H9 (cell line): ENCODE measurements at regions not wholly inside any gene's neighbourhood (a gene's known extent, or its start where the extent isn't known, plus 50 kb on each side); places are given as distances from the start of the nearest gene placed in this dataset.

Source experiments
- DNase-seq: peaks from one replicate; pipeline ENCODE4 v3.0.0-alpha.2; 2017
- H2AFZ ChIP-seq: one replicate; pipeline ENCODE4 v1.6.1; 2013; ENCODE audit warnings: mild to moderate bottlenecking, low read length, control low read depth, moderate library complexity
- H2AK5ac ChIP-seq: 2 replicates; pipeline ENCODE4 v1.6.1; 2013; ENCODE audit warnings: low read length, control low read depth, mixed read lengths; ENCODE audit not compliant: insufficient read length
- H2BK120ac ChIP-seq: one replicate; pipeline ENCODE4 v1.6.1; 2013; ENCODE audit warnings: low read depth, mild to moderate bottlenecking, low read length, control low read depth, inconsistent platforms; ENCODE audit not compliant: poor library complexity, severe bottlenecking
- H2BK12ac ChIP-seq: 2 replicates; pipeline ENCODE4 v1.6.1; 2013; ENCODE audit warnings: low read length, control low read depth, mixed read lengths, low read depth; ENCODE audit not compliant: insufficient read length
- H2BK15ac ChIP-seq: 2 replicates; pipeline ENCODE4 v1.6.1; 2013; ENCODE audit warnings: low read depth, low read length, control low read depth
- H2BK20ac ChIP-seq: one replicate; pipeline ENCODE4 v1.6.1; 2013; ENCODE audit warnings: low read depth, mild to moderate bottlenecking, low read length, control low read depth, inconsistent platforms; ENCODE audit not compliant: poor library complexity, severe bottlenecking
- H2BK5ac ChIP-seq: 2 replicates; pipeline ENCODE4 v1.6.1; 2013; ENCODE audit warnings: low read length, control low read depth, mixed read lengths; ENCODE audit not compliant: insufficient read length
- H3K14ac ChIP-seq: 2 replicates; pipeline ENCODE4 v1.6.1; 2013; ENCODE audit warnings: low read length, control low read depth; ENCODE audit not compliant: insufficient read depth
- H3K18ac ChIP-seq: 2 replicates; pipeline ENCODE4 v1.6.1; 2013; ENCODE audit warnings: low read depth, mild to moderate bottlenecking, mixed read lengths, low read length, control low read depth; ENCODE audit not compliant: insufficient read length
- H3K23ac ChIP-seq: 2 replicates; pipeline ENCODE4 v1.6.1; 2013; ENCODE audit warnings: low read length, control low read depth, mixed read lengths, low read depth; ENCODE audit not compliant: insufficient read length
- H3K23me2 ChIP-seq: 2 replicates; pipeline ENCODE4 v1.6.1; 2013; ENCODE audit warnings: low read depth, mild to moderate bottlenecking, mixed read lengths, low read length, control low read depth; ENCODE audit not compliant: insufficient read length, poor library complexity, severe bottlenecking
- H3K27ac ChIP-seq: 2 replicates; pipeline ENCODE4 v1.5.1; 2013; ENCODE audit warnings: low read length, control low read depth, mixed read lengths, low read depth; ENCODE audit not compliant: insufficient read length
- H3K27me3 ChIP-seq: 2 replicates; pipeline ENCODE4 v1.6.1; 2013; ENCODE audit warnings: low read length, control low read depth, inconsistent platforms; ENCODE audit not compliant: insufficient read depth
- H3K4ac ChIP-seq: 2 replicates; pipeline ENCODE4 v1.6.1; 2013; ENCODE audit warnings: low read depth, mild to moderate bottlenecking, control low read depth, inconsistent platforms, low read length, moderate library complexity
- H3K4me1 ChIP-seq: 2 replicates; pipeline ENCODE4 v1.6.1; 2013; ENCODE audit warnings: low read length, control low read depth, inconsistent platforms; ENCODE audit not compliant: insufficient read depth
- H3K4me2 ChIP-seq: 2 replicates; pipeline ENCODE4 v1.6.1; 2013; ENCODE audit warnings: low read length, control low read depth, mixed read lengths; ENCODE audit not compliant: insufficient read length, insufficient read depth
- H3K56ac ChIP-seq: 2 replicates; pipeline ENCODE4 v1.6.1; 2013; ENCODE audit warnings: low read depth, mild to moderate bottlenecking, mixed read lengths, low read length, control low read depth; ENCODE audit not compliant: insufficient read length
- H3K79me1 ChIP-seq: 2 replicates; pipeline ENCODE4 v1.6.1; 2013; ENCODE audit warnings: low read depth, mild to moderate bottlenecking, moderate library complexity, low read length, control low read depth, inconsistent platforms; ENCODE audit not compliant: insufficient read depth, poor library complexity, severe bottlenecking
- H3K79me2 ChIP-seq: 2 replicates; pipeline ENCODE4 v1.6.1; 2013; ENCODE audit warnings: low read length, control low read depth, inconsistent platforms; ENCODE audit not compliant: insufficient read depth
- H3K9ac ChIP-seq: 2 replicates; pipeline ENCODE4 v1.6.1; 2013; ENCODE audit warnings: low read length, control low read depth, mixed read lengths; ENCODE audit not compliant: insufficient read length; ENCODE audit errors: extremely low read depth
- H3K9me3 ChIP-seq: one replicate; pipeline ENCODE4 v1.6.1; 2013; ENCODE audit warnings: low read depth, low read length, inconsistent platforms; ENCODE audit not compliant: control insufficient read depth
- H3T11ph ChIP-seq: one replicate; pipeline ENCODE4 v1.6.1; 2013; ENCODE audit warnings: mild to moderate bottlenecking, low read length, control low read depth, inconsistent platforms
- H4K20me1 ChIP-seq: one replicate; pipeline ENCODE4 v1.6.1; 2013; ENCODE audit not compliant: control insufficient read depth, insufficient read length, insufficient read depth
- H4K5ac ChIP-seq: 2 replicates; pipeline ENCODE4 v1.6.1; 2013; ENCODE audit warnings: low read depth, mild to moderate bottlenecking, mixed read lengths, low read length, control low read depth; ENCODE audit not compliant: insufficient read length
- H4K8ac ChIP-seq: replicated peaks from 2 replicates; pipeline ENCODE4 v1.6.1; 2013; ENCODE audit warnings: low read length, control low read depth, mixed read lengths, low read depth; ENCODE audit not compliant: insufficient read length
- H4K91ac ChIP-seq: 2 replicates; pipeline ENCODE4 v1.6.1; 2013; ENCODE audit warnings: low read depth, mild to moderate bottlenecking, moderate library complexity, mixed read lengths, low read length, control low read depth; ENCODE audit not compliant: insufficient read length
- H3K27ac Mint-ChIP-seq, 3 experiments: 2 replicates in 2 of 3; 3 replicates in 1 of 3; pipeline ENCODE4 v1.8.0; 2020 to 2021; ENCODE audit warnings: mixed read lengths in 3 of 3, mild to moderate bottlenecking in 1 of 3, moderate library complexity in 1 of 3
- H3K27me3 Mint-ChIP-seq: 2 replicates; pipeline ENCODE4 v1.8.0; 2021; ENCODE audit warnings: low read depth, mild to moderate bottlenecking, moderate library complexity, mixed read lengths
- H3K36me3 Mint-ChIP-seq, 3 experiments: 2 replicates in 2 of 3; 3 replicates in 1 of 3; pipeline ENCODE4 v1.8.0; 2020 to 2021; ENCODE audit warnings: low read depth in 3 of 3, mixed read lengths in 3 of 3; ENCODE audit not compliant: insufficient read depth in 1 of 3
- H3K4me1 Mint-ChIP-seq, 2 experiments: 2 replicates each; pipeline ENCODE4 v1.8.0; 2020; ENCODE audit warnings: mixed read lengths in 2 of 2
- H3K4me3 Mint-ChIP-seq, 2 experiments: 2 replicates in 1 of 2; 3 replicates in 1 of 2; pipeline ENCODE4 v1.8.0; 2020 to 2021; ENCODE audit warnings: mild to moderate bottlenecking in 2 of 2, mixed read lengths in 2 of 2, moderate library complexity in 1 of 2
- H3K9me3 Mint-ChIP-seq, 2 experiments: 2 replicates in 1 of 2; 3 replicates in 1 of 2; pipeline ENCODE4 v1.8.0; 2020; ENCODE audit warnings: mild to moderate bottlenecking in 2 of 2, mixed read lengths in 2 of 2, moderate library complexity in 1 of 2
- CTCF ChIP-seq: fragments of 200-600 bp; sonication (generic); conservative IDR thresholded peaks from 3 replicates; pipeline ENCODE4 v1.8.0; 2021; ENCODE audit warnings: antibody characterized with exemption, mild to moderate bottlenecking
- WGBS: extraction: QIAGEN DNeasy Blood & Tissue Kit; methylation state at CpG from one replicate; pipeline ENCODE4 v1.1.7; 2013; ENCODE audit warnings: missing lambda C conversion rate, low lambda C conversion rate, mixed read lengths; ENCODE audit not compliant: insufficient read length; ENCODE audit errors: extremely low coverage; 5-methylcytosine and 5-hydroxymethylcytosine counted together

DNA sequence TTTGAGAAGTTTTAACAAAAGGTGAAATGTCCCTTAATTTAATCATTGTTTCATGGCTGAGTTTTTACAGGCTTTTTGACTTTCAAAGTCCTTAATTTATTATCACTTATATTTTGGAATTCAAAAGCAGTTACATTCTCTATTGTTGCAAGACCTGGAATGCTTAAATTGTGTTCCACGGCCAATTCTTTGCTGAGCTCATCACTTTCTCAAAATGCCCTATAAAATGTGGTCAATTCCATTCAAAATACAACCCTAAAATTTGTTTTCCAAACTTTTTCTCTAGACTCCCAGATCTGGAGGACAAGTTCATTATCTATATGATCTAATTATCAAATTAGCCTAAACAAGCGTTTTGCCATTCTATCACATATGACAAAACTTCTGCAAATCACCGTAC, 1051.2 kb downstream of the TDRD15 start:
- Histone ChIP-seq H3K14ac (no peak overlapping the region), H4K20me1 (no peaks in the 10 kb centered on the region), H3K4ac (no peak overlapping the region), H3K4me1 (no peaks in the 10 kb centered on the region), H3K4me2 (no peak overlapping the region), H4K5ac (no peak overlapping the region), H2BK20ac (no peak overlapping the region), H2BK5ac (no peak overlapping the region), H3K79me1 (no peaks in the 10 kb centered on the region), H3K27ac (no peak overlapping the region), H3K18ac (no peak overlapping the region), H3K27me3 (no peaks in the 10 kb centered on the region), H3K79me2 (no peaks in the 10 kb centered on the region), H3K23ac (no peak overlapping the region), H4K8ac (no peak overlapping the region), H3K56ac (no peak overlapping the region), H2BK12ac (no peak overlapping the region), H3T11ph (no peak overlapping the region), H2AK5ac (no peak overlapping the region), H2BK120ac (no peak overlapping the region), H2BK15ac (no peak overlapping the region), H4K91ac (no peak overlapping the region), H2AFZ (no peak overlapping the region), H3K9ac (no peak overlapping the region), H3K23me2 (no peaks in the 10 kb centered on the region), H3K9me3 (no peaks in the 10 kb centered on the region)
- H3K4me1 Mint-ChIP-seq: no peaks in the 10 kb centered on the region
- H3K27me3 Mint-ChIP-seq: no peaks in the 10 kb centered on the region
- H3K9me3 Mint-ChIP-seq: peaks cover 0 to 4% of the 10 kb centered on the region in 2 experiments; a peak in 2 of 5 replicates
- no peak for DNase-seq
- no peak overlapping the region for H3K4me3 Mint-ChIP-seq
- peaks cover 0 to 6% (median 0%) of the 10 kb centered on the region in 3 experiments; a peak in 2 of 7 replicates for H3K36me3 Mint-ChIP-seq
- WGBS: no CpG with 5 or more reads among the region's 3 CpGs
- TF ChIP-seq CTCF: no peak
- H3K27ac Mint-ChIP-seq: no peak overlapping the region
